NCI-H2227 treated with DMSO at 0.1 percent for 48 hours (cell line): ENCODE measurements at regions not wholly inside any gene's neighbourhood (a gene's known extent, or its start where the extent isn't known, plus 50 kb on each side); places are given as distances from the start of the nearest gene placed in this dataset.
"Not testable (repeated sequence)": the region's sequence is repeated elsewhere in the genome, so short reads cannot be mapped to it uniquely, and the experiment has no call there.

Source experiments
- DNase-seq: peaks from one replicate; lab custom pipeline; 2025; lab: John Stamatoyannopoulos, UW

- not testable (repeated sequence) for DNase-seq
Measured at GRCh38 chr2:185988907-185989306, 250.3 kb downstream of the FSIP2 start.

DNA sequence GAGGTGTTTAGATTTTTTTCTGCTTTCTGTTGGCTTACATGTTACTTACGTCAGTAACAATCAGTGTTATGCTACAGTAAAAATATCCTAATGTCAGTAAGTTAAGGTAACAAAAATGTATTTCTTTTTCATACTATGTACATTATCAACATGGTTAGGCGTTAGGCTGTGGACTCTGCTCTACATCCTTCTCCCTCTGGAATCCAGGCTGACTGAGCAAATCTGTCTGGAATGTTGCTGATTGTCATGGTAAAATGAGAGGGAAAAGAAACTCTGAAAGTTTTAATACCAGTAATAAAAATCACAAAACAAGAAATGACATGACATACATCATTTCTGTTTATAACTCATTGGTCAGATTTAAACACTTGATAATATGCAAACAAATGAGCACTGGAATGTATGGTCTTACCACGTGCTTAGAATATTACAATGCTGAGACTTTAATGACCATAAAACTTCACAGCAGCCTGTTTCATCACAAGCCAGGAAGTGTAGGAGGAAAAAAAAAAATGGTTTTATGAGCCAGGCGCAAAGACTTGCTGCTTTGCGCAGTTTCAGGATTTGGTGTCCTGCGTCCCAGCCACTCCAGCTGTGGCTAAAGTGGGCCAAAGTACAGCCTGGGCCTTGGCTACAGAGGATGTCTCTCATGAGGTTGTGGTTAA is 252.4 kb downstream of the FSIP2 start:
- DNase-seq, result no peak

GRCh38 chr2:185998562-185999070 is 260.0 kb downstream of the FSIP2 start:
- no peak for DNase-seq

GRCh38 chr2:186009341-186009740 is 270.7 kb downstream of the FSIP2 start:
- DNase-seq, result no peak

- DNase-seq, result peak; percentile 63
Measured at GRCh38 chr2:186017278-186017677, 278.7 kb downstream of the FSIP2 start.

GRCh38 chr2:186024921-186025320 is 286.3 kb downstream of the FSIP2 start:
- DNase-seq, result peak; percentile 23

GRCh38 chr2:186027922-186028321 is 289.3 kb downstream of the FSIP2 start:
- no peak for DNase-seq

DNA sequence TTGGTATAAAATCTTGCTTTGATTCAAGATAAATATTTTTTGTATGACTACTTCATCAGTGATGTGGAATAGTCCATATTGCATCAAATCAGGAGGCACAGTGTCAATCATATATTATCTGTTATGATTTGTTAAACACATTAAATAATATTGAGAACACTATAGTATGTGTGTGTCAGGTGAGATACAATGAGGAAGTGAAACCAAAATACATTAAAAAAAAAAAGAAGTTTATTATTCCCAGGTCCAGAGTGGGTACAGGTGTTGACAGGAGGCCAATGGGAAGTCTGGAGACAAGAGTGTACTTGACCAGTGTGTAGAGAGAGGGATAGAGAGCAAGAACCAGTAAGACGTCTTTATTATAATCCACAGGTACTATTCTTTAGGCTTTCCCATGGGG is 292.6 kb downstream of the FSIP2 start:
- no peak for DNase-seq

- DNase-seq, result no peak
Measured at GRCh38 chr2:186032102-186032738, 293.6 kb downstream of the FSIP2 start.

GRCh38 chr2:186032930-186033329 is 294.3 kb downstream of the FSIP2 start:
- no peak for DNase-seq

- no peak for DNase-seq
Measured at GRCh38 chr2:186033541-186033940, 294.9 kb downstream of the FSIP2 start.

DNA sequence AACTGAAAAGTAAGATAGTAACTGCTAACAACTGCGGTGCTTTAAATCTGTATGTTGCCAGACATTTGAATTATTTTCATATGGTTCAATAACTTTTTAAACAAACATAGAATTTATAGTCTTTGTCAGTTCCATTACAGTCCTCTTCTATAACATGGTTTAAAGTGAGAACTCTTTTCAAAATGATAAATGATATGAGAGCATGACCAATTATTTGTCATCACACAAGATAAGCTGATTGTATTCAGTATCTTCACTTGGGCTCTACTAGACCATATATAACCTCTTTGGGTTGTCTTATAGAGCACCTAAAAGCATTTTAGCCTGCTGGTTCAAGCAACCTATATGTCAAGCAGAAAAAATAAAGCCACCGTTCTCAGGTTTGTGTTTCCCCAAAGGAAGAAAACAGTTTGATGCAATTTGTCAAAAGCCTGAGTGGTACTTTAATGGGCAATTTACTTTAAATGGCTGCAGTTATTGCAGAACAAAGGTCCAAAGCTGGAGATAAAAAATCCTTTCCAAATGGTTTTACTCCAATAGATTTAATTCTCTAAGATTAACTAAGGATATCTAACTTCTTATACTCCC is 298.4 kb downstream of the FSIP2 start:
- peak; percentile 78 for DNase-seq

DNA sequence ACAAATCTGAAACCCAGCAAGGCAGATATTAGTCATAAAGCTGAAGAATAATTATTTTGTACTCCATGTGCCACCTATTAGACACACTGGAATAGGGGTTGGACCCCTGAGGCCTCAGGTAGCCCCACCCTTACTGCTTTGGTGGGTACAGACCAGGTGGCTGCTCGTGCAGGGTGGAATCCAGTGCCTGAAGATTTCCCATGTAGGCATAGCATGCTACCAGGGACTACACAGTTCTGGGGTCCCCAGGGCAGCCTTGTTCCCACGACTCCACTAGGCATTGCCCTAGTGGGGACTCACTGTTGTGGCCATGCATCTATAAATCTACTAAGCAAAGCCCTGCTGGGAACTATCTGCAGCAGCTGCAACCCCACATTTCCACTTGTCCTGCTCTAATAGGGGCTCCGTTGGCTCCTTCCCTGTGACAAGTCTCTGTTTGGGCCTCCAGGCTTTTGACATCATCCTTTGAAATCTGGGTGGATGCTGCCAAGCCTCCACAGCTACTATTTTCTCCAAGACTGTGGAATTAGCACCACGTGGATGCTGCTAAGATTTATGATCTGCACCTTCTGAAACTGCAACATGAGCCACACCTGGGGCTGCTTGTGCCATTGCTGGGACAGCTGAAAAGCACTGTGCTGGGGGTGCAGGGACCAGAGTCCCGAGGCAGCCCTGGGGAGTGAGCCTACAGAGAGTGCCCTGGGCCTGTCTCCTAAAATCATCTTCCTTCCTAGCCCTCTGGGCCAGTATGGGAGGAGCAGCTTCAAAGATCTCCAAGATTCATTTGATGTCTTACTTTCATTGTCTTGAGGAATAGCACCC is 303.8 kb downstream of the FSIP2 start:
- no peak for DNase-seq

GRCh38 chr2:186044761-186045160 is 306.2 kb downstream of the FSIP2 start:
- no peak for DNase-seq

DNA sequence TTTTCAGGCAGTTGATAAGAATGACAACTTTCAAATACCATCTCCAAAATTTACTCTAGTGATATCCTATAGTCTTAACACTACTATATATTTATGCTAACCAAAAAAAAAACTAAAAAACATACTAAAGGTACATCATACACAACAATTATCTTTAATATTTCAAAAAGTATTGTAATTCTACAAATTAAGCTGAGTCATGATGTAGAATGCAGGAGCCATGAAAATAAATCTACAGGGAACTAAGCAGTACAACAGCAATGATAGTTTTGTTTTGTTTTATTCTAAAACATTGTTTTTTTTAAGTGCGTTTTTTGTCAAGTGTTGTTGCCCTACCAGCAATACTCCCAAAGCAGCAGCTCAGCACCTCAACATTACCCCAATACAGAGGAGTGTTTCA is 314.3 kb downstream of the FSIP2 start:
- DNase-seq, result no peak

DNA sequence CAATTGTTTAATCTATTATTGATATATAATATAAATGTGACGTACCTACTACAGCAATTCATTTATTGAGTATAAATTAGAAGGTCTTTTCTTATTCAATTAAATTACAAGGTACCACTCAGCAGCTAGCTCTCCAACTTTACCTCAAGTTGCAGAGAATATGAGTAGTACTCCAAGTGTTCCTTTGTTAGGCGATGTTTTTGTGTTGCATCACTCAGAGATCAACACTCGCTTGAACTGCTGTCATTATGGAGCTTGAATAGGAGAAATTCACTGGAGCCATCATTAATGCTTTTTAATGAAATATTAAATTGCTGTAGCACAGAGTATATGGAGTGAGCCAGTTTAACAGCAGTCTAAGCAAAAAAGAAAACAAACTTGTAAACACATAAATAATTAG is 320.0 kb downstream of the FSIP2 start:
- DNase-seq, result peak; percentile 88

GRCh38 chr2:186059096-186059495 is 320.5 kb downstream of the FSIP2 start:
- DNase-seq, result peak; percentile 88

DNA sequence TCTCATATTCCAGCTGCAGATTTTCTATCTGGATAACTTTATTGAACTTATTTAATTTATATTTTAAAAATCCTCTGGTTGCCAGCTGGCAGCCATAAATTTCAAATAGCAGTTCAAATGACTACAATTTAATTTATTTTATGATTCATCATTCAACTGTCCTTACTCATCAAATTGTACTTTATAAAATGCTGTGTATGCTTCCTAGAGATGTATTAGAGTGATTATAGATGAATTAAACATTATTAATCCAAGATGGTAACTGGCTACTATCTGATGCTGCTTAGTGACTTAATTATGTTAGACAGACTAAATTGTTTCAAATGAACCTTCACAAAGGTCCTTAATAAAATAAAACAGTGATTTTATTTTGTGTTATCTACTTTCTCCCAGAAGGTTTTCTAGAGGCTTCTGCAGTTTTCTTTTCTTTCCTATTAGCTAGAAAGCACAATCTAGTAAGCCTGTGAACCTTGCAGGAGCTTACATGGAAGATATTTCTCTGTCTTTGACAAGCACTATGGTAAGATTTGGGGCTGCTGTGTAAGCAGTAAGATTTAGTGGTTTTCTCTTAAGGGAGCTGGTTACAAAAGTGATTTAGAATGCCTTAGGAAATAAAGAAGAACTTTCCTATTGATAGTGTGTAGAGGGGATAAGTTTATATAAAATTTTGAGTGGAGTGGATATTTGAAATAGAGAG is 322.3 kb downstream of the FSIP2 start:
- DNase-seq, result no peak

DNA sequence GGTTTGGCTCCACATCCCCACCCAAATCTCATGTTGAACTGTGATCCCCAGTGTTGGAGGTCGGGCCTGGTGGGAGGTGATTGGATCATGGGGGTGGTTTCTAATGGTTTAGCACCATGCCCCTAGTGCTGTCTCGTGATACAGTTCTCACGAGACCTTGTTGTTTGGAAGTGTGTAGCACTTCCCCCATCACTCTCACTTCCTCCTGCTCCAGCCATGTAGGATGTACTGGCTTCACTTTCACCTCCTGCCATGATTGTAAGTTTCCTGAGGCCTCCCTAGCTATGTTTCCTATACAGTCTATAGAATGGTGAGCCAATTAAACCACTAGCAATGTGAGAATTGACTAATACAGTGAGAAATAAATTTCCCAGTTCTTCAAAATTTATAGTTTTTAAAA is 325.9 kb downstream of the FSIP2 start:
- no peak for DNase-seq

GRCh38 chr2:186065491-186065890 is 326.9 kb downstream of the FSIP2 start:
- no peak for DNase-seq

GRCh38 chr2:186068139-186068801 is 329.7 kb downstream of the FSIP2 start:
- DNase-seq, result no peak
